Stomach (tissue), 4 donors: ENCODE measurements at regions not wholly inside any gene's neighbourhood (a gene's known extent, or its start where the extent isn't known, plus 50 kb on each side); places are given as distances from the start of the nearest gene placed in this dataset.

ENCODE experiments used
- EP300 ChIP-seq: sonication (generic); formaldehyde crosslinking; IDR thresholded peaks from one replicate; pipeline ENCODE4 v1.6.1; 2017; ENCODE audit warnings: antibody characterized with exemption
- POLR2A ChIP-seq, 4 donors: fragments of 450-650 bp; IDR thresholded peaks; one replicate each; pipeline ENCODE4 v1.6.1; 2016; ENCODE audit warnings: antibody characterized with exemption in 4 of 4, control low read depth in 2 of 4, mild to moderate bottlenecking in 1 of 4, moderate library complexity in 1 of 4
- POLR2AphosphoS5 ChIP-seq, 3 donors: sonication (generic); formaldehyde crosslinking; IDR thresholded peaks; one replicate each; pipeline ENCODE4 v1.6.1; 2016; ENCODE audit warnings: antibody characterized with exemption in 3 of 3
- TF ChIP-seq, protein P1 (sequence below), 7 experiments: fragments of 450-650 bp in 4 of 7; fragments of 200-600 bp in 3 of 7; sonication (generic) in 3 of 7; IDR thresholded peaks; one replicate each; pipeline ENCODE4 v1.5.1; 2016 to 2019; ENCODE audit warnings: antibody characterized with exemption in 7 of 7, control low read depth in 2 of 7, mild to moderate bottlenecking in 1 of 7

GRCh38 chr7:22013711-22014110, 68.0 kb upstream of the CDCA7L start:
- no peak for TF ChIP-seq POLR2A (IDR thresholded peaks at IDR 0.05)
- TF ChIP-seq, protein P1, sequence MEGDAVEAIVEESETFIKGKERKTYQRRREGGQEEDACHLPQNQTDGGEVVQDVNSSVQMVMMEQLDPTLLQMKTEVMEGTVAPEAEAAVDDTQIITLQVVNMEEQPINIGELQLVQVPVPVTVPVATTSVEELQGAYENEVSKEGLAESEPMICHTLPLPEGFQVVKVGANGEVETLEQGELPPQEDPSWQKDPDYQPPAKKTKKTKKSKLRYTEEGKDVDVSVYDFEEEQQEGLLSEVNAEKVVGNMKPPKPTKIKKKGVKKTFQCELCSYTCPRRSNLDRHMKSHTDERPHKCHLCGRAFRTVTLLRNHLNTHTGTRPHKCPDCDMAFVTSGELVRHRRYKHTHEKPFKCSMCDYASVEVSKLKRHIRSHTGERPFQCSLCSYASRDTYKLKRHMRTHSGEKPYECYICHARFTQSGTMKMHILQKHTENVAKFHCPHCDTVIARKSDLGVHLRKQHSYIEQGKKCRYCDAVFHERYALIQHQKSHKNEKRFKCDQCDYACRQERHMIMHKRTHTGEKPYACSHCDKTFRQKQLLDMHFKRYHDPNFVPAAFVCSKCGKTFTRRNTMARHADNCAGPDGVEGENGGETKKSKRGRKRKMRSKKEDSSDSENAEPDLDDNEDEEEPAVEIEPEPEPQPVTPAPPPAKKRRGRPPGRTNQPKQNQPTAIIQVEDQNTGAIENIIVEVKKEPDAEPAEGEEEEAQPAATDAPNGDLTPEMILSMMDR (IDR thresholded peaks at IDR 0.05) = no peak
- TF ChIP-seq EP300 = no peak
- TF ChIP-seq POLR2AphosphoS5 (IDR thresholded peaks at IDR 0.05) = no peak
